Activated T-cell treated with anti-CD3 and anti-CD28 coated beads for 4 hours (primary cell): ENCODE measurements at regions not wholly inside any gene's neighbourhood (a gene's known extent, or its start where the extent isn't known, plus 50 kb on each side); places are given as distances from the start of the nearest gene placed in this dataset.
"Not testable (repeated sequence)": the region's sequence is repeated elsewhere in the genome, so short reads cannot be mapped to it uniquely, and the experiment has no call there.

Experiments used
- DNase-seq: peaks from one replicate; pipeline ENCODE4 v3.0.0-alpha.2; 2020

DNA sequence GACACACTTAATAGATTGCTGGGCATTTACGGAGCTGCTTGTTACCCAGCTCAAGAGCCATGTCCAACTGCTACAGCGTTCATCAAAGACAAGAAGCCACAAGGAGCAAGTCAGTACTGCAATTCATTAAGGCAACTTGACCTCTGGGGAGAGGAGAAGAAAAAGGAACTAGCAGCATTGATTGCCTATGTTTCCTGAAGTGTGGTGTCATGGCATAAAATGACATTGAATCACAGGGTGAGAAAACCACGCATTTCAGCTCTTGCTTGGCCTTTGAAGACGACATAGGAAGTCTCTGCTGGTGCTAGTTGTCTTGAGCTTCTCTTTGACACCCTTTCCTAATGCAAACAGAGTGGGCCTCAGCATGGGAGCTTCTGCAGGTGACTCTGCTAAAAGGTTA is 139.1 kb downstream of the CDH26 start:
- DNase-seq: no peak

GRCh38 chr20:60100780-60101179 is 142.6 kb downstream of the CDH26 start:
- no peak for DNase-seq

- no peak for DNase-seq
Measured at GRCh38 chr20:60101201-60101890, 143.1 kb downstream of the CDH26 start.

GRCh38 chr20:60101891-60102281 is 143.7 kb downstream of the CDH26 start:
- no peak for DNase-seq

- no peak for DNase-seq
Measured at GRCh38 chr20:60102665-60103210, 144.5 kb downstream of the CDH26 start.

DNA sequence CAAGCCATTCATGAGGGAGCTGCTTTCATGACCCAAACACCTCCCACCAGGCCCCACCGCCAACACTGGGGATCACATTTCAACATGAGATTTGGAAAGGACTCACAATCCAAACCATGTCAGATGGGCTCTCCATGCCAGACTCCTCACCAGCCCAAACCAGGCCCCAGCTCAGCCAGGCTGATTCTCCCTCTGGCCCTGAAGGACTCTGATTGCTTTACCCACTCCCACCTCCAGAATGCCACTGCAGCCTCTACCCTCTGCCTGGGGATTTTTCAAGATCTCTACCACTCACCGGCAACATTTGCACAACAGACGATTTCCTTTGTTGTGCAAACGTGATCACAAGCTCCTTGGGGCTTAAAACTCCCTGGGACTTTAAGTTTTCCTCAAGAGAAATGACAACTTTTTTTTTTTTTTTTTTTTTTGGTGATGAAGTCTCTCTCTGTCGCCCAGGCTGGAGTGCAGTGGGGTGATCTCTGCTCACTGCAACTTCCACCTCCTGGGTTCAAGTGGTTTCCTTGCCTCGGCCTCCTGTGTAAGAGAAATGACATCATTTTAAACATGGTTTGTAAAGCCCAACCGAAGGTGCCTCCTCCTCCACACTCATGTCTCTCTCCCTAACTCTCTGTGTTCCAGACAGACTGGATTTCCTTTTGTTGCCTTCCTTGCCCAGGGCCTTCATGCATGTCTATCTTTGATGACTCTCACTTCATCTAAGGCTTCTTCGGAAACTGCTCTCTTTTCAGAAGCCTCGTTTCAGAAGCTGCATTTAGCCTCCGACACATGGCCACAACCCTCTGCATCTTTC is 147.0 kb downstream of the CDH26 start:
- no peak for DNase-seq

GRCh38 chr20:60106186-60106585 is 148.0 kb downstream of the CDH26 start:
- DNase-seq: not testable (repeated sequence)

- no peak for DNase-seq
Measured at GRCh38 chr20:60107621-60108390, 149.6 kb downstream of the CDH26 start.

GRCh38 chr20:60108397-60108796 is 150.2 kb downstream of the CDH26 start:
- no peak for DNase-seq

DNA sequence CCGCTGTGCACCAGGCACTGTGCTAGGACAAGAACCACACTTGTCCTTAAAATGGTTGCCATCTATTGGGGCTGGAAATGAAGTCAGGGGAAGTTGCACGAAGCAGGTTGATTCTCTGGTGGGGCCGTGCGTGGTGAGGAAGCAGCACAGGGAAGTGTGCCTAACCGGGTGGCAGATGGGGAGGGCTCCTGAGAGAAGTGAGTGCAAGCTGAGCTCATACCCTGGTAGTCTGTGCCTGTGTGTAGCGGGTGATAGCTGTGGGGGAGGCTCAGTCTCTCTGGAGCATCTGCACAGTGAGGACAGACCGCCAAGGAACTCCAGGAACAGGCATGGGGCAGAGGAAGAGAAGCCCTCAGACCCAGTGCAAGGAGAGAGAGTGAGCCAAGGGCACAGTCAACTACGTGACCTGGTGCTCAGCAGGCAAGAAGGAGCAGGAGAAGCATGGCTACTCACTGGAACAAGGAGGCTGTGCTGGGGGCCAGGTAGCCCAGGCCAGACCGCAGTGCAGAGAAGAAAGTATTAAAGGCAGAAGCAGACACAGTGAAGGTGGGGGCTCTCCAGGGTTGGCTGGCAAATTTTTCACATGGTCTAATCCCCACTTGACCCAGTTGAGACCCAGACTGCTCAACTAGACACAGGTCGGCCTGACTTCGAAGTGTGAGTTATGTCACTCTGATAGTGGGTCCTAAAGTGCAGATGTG is 155.0 kb downstream of the CDH26 start:
- DNase-seq: no peak

GRCh38 chr20:60113771-60114170 is 155.5 kb downstream of the CDH26 start:
- DNase-seq: no peak

DNA sequence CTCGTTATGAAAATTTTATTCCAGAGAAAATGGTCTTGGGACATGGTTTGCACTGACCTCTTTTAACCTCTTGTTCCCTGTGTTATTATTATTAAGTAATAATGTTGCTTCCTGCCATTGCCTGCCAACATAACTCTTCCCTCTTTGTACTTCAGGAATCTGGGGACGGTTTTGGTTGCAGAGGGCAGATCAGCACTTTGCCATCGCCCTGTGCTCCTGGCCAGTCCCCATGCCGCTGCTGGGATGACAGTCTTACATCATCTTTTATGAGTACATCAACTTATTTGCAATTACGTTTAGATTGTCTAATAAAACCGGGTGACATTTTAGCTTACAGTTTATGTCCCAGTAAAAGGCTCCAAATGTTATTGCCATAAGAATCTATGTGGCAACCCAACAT is 157.2 kb downstream of the CDH26 start:
- no peak for DNase-seq

DNA sequence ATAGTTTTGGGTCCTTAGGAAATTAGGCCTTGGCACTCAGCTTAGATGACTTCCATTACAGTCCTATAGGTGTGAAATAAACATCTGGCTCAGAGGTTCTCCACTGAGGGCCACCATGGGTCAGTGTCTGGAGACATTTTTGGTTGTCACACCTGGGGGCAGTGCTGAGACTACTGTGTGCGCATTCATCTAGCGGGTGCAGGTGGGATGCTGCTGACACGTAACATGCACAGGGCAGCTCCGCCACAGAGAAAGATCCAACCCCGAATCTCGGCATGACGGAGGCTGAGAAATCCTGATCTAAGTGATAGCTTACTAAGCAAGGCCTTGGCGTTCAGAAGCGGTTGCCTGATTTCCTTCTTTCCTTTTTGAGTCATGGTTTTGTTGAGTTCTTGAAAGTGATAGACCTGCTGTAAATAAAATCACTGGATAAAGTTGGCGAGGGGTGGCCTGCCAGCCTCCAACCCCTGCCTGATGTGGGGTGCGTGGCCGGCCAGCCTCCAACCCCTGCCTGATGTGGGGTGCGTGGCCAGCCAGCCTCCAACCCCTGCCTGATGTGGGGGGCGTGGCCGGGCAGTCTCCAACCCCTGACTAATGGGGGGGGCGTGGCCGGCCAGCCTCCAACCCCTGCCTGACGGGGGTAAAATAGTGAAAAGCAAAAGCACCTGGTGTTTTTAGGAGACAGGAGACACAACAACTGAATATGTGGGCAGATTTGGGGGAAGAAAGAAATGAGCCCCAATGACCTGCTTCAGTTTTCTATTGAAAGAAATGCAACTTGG is 158.1 kb downstream of the CDH26 start:
- DNase-seq: no peak

DNA sequence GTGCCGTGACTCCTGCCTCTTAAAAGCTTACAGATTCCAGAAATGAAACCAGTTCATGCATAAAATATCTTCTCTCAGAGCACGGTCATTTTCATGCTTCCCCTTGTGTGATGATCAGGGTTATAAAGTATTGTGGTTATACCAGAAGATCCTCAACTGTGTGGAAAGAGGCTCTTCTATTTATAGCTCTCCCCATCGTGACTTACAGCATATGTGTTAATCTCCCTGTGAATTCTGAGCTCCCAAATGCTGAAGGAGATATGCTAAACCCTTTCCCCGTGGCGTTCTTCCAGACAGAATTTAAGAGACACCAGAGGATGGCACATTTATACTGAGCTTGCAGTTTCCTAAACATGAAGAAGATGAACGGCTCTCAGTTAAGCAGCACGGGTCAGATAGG is 158.8 kb downstream of the CDH26 start:
- no peak for DNase-seq

GRCh38 chr20:60121903-60122302 is 163.7 kb downstream of the CDH26 start:
- DNase-seq: no peak

DNA sequence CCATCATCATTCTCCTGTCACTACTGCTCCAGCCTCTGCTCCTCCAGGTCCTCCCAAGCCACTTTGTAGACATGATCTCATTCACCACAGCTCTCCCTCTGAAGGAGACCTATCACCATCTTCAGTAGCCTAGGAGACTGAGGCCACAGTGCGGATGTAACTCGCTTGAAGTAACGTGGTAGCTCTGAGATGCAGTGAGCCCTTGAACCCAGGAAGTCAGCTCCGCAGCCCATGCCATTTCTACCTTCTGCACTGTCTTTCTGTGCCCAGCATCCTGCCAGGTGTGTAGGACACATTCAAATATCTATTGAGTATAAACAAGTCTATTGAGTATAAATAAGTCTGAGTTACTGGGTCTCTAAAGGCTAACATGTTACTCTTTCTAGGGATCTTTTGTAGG is 164.4 kb downstream of the CDH26 start:
- DNase-seq: no peak

GRCh38 chr20:60123096-60123495 is 164.9 kb downstream of the CDH26 start:
- no peak for DNase-seq

DNA sequence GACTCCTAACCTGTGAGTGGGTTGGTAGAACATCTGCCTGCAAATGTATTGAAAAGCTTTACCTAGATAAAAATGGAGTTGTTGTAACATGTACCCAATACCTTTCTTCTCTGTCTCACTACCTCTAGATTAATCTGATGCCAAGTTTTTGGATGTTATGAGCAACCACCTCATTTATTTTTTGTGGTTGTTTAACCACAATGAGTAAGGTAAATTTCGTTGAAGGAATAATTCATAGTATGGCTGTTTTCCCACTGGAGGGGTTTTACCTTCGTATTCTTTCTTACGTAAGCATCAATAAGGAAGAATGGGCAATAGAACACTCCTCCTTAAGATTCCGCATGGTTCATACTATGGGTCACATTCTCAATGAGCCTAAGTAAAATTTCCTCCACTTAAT is 165.4 kb downstream of the CDH26 start:
- no peak for DNase-seq

DNA sequence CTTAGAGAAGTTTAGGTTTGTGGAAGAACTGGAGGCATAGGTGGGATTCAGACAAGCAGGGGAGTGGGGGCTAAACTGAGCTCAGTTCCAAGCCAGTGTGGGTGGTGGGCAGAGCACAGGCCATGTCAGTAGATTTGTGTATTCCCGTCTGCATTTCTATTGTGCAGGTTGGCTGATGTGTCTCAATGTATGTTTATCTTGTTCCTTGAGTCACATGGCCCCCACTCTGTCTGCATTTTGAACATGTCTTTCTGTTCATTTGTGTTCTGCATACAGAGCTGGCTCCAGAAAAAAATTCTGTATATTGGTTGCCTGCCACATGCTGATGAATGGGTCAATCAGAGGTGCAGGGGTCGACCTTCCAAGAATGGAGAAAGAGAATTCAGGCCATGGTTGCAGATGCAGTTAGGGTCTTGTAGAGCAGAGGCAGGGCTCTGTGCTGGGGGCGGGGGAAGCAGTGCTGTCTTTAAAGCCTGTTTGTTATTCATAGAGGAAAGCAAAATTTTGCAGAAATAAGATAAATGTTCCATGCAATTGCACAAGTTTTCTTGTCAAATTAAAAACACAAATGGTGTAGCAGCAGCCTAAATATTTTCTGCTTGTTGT is 166.7 kb downstream of the CDH26 start:
- DNase-seq: no peak

- DNase-seq: no peak
Measured at GRCh38 chr20:60125513-60125912, 167.3 kb downstream of the CDH26 start.

DNA sequence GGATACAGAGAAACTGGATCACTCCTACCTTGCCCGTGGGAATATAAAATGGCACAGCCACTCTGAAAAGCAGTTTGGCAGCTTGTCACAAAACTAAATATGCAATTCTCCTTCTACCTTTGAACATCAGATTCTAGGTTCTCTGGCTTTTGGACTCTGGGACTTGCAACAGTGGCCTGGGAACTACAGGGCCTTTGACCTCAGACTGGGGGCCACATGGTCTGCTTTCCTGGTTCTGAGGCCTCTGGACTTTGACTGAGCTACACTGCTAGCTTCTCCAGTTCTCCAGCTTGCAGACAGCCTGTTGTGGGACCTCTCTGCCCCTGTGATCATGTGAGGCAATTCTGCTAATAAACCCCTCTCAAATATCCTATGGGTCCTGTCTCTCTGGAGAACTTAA is 168.8 kb downstream of the CDH26 start:
- DNase-seq: no peak

- DNase-seq: no peak
Measured at GRCh38 chr20:60131375-60131774, 173.2 kb downstream of the CDH26 start.
